DMS53 treated with DMSO at 0.1 percent for 48 hours (cell line): ENCODE measurements at regions not wholly inside any gene's neighbourhood (a gene's known extent, or its start where the extent isn't known, plus 50 kb on each side); places are given as distances from the start of the nearest gene placed in this dataset.

Experiments used
- DNase-seq: peaks from one replicate; lab custom pipeline; 2025; ENCODE audit not compliant: unreplicated experiment; lab: John Stamatoyannopoulos, UW

DNA sequence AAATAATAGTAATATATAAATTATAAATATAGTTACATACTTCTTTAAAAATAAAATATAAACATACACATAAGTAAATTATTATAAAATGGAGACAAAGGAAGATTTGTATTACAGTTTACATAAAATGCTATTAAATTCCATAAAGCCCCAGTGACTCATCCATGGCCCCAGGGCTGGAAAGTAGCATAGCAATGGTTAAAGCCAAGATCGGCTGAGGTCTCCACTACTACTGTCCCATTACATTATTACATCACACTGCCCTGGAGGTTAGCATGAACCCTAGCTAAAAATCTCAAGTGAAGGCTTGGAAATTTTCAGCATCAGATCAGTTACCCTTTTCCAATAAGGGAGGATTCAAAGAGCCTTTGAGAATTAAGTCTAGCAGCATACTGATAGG is 936.2 kb downstream of the DSC3 start:
- no peak for DNase-seq

DNA sequence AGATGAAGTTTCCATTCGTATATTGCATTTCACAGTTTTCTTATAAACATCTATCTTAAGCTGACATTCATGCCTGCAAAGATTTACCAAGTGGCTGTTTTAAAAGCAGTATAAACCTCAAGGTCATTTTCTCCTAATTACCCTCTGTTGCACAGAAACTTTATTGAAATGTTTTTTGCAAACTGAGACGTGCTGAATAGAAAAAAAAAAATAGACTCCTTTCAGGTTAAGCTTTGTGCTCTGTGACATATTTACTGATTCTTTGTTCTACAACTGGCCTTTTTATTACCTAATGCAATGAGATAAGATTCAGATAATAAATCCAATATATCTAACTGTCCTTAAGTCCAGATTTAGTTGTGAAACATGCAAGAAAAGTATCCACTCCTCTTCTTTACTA is 938.7 kb downstream of the DSC3 start:
- no peak for DNase-seq

DNA sequence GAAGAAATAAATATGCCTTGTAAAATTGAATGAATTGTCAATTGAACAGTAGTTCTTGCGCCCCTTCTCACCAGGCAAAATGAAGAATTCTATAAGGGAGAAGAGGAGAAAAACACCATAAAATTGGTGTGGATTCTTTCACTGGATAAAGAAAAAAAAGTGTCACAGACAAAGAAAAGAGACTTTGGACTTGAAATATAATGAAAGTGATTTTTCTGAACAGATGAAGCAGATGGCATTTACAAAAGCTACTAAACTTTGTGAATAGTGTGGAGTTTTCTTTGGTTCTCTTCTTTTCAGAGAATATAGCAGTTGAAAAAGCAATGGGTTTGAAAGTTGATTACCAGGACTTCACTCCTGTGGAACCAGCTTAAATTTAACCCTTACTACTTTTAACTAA is 945.7 kb downstream of the DSC3 start:
- no peak for DNase-seq

- DNase-seq: no peak
Measured at GRCh38 chr18:30094556-30094955, 948.0 kb downstream of the DSC3 start.

DNA sequence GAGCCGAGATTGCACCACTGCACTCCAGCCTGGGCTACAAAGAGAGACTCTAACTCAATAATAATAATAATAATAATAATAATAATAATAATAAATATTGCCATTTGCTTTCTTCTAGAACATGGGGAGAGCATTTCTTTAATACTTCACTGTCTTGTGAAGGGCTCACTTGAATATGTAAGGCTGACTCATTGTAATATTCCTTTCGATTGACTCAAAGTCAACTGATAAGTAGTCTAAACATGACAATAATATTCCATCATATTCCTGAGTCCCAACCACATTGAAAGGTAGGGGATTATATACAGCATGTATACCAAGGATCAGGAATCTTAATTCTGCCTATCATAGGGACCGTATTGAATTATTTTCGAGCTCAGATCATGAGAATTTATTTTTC is 949.2 kb downstream of the DSC3 start:
- DNase-seq: no peak

DNA sequence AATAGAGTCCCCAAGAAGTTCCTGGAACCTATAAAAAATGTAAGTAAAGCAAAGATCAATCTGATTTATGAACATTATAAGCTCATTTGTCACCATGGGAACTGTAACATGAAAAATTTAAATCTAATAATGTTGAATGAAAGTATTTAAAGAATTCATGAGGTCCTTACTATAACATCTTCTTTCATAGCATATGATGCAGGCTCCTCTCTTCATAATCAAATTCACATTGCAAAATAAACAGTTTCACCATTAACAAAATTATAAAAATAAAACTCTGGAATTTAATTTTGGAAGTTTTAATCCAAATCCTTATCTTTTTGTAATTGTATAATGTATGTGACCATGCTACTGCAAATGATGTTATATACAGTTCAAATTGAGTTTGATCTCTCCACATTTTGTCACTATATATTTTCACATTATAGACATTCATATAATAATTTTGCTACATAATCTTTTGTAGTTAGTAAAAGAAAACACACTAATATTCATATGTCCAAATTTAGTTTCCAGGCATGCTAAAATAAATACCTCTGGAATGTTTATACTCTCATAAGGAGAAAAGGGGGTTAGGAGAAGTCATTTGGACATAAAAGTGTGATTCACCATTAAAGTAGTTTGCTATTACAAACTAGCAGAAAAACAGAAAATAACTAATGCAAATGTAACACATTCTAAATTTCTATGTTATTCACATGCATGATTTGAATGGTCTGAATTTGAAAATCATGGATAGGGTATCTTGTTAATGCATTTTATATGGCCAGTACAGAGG is 954.1 kb downstream of the DSC3 start:
- DNase-seq: no peak

- DNase-seq: no peak
Measured at GRCh38 chr18:30086351-30086750, 956.2 kb downstream of the DSC3 start.

DNA sequence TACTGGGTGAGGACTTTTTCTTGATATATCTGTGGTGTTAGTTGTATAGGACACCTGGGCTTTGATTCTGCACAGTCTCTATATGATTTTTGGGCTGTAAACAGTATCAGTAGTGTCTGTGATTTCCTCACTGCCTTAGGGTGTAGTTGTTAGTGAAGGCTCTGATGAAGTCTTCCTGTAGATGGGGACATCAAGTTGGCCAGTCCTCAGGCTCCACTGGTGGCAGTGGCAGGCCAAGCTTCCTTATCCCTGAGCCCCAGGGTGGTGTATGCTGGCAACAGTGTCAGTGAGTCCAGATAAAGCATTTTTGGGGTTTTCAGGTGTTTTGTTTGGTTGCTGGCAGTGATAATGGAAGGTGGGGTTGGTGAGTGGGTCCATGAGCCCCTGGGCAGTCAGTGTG is 961.4 kb downstream of the DSC3 start:
- no peak for DNase-seq

GRCh38 chr18:30072609-30073385 is 969.7 kb downstream of the DSC3 start:
- no peak for DNase-seq

- DNase-seq: no peak
Measured at GRCh38 chr18:30066288-30066687, 976.3 kb downstream of the DSC3 start.

GRCh38 chr18:30057398-30057797 is 985.1 kb downstream of the DSC3 start:
- DNase-seq: no peak

GRCh38 chr18:30056528-30056927 is 986.0 kb downstream of the DSC3 start:
- DNase-seq: no peak

DNA sequence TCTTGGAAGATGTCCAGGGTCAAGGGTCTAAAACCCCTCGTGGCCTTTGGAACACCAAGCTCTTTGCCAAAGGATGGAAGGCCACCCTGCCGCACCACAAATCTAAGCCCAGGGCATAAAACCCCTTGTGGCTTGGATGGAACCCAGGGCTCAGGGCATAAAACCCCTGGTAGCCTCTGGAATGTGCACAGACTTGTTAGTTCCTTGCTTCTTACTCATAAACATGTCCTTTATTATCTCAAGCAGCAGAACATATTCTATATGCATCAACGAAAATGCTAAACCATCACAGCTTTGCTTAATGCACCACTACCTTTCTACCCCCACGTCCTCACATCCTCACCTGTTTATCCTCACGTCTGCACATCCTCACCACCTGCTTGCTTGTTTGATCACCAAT is 998.0 kb downstream of the DSC3 start:
- DNase-seq: no peak

- no peak for DNase-seq
Measured at GRCh38 chr18:30039201-30039600, 1003.3 kb downstream of the DSC3 start.

- DNase-seq: no peak
Measured at GRCh38 chr18:30034818-30035217, 1007.7 kb downstream of the DSC3 start.

DNA sequence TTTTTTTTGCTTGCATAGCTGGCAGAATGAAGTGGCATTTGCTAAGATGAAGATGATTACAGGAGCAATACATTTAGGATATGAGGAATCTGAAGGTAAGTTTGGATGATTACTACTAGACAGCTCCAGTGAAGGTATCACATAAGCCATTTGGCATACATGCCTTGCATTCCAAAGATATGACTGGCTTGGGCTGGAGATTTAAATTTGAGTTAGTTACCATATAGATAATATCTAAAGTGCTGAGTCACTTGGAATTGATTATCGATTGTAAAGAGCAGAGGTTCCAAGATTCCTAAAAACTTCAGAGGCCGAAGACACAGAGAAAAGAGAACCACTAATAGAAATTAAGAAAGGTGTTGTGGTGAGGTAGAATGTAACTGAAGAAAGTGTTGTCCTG is 1026.4 kb downstream of the DSC3 start:
- DNase-seq: no peak

DNA sequence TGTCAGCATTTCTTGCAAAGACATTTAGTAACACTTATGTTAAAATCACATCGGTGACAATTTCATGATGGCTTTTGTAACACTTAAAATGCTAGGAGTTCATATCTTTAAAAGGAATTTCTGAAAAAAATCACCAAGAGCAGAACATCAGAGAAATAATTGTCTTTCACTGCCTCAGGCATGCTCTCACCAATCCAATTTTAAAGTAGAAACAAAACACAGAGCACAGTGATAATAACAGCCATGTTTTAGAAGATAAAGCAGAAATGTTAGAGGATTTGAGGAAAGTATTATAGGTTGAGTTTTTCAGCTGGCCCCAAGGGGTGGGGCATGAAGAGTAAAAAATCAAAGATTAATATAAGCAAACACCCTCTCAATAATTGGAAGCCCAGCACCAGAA is 1037.6 kb downstream of the DSC3 start:
- no peak for DNase-seq

DNA sequence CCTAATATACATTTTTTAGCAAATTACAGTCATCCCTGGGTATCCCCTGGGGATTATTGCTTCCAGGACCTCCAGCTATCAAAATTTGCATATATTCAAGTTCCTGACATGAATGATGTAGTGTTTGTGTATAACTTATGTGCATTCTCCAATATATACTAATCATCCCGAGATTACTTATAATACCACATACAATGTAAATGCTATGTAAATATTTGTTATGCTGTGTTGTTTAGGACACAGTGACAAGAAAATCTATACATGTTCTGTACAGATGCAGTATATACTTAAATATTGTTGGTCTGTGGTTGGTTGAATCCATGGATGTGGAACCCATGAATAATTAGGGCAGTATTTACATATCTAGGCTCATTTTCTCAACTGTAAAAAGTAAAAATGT is 1060.3 kb downstream of the DSC3 start:
- no peak for DNase-seq

DNA sequence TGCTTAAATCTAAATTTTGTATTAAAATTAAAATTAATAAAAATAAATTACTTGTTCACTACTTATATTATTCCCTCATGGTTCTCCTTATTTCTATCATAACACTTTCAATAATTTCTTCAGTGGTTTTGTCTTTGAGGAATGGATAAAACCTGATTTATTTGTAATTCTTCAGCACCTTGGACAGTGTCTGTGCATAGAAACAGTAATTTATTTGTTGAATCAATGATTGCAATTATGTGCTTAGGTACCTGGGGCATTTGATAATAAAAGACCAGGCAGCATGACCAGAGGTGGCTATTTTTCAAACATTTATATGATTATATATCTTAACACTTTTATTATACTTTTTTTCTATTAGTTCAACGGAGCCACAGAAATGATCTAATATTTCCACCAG is 1062.7 kb downstream of the DSC3 start:
- DNase-seq: no peak

- no peak for DNase-seq
Measured at GRCh38 chr18:29969876-29970275, 1072.7 kb downstream of the DSC3 start.

DNA sequence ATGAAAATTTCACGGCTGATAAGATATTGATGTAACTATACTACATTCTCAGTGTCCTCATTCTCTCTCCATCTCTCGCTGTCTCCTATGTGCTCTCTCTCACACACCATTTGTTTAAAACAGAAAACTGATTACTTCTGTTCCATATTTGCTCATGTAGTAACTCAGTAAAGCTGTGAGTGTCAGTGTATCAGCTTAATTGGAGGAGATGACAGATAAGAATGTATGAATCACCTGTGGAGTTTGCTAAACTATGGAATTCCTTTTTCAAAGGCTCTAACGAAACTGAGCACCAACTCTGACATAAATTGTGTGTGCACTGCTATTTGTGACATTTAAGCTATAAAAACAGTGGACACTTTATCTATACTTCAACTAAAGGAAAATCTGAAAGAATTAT is 1080.0 kb downstream of the DSC3 start:
- no peak for DNase-seq

GRCh38 chr18:29960539-29960938 is 1082.0 kb downstream of the DSC3 start:
- no peak for DNase-seq

DNA sequence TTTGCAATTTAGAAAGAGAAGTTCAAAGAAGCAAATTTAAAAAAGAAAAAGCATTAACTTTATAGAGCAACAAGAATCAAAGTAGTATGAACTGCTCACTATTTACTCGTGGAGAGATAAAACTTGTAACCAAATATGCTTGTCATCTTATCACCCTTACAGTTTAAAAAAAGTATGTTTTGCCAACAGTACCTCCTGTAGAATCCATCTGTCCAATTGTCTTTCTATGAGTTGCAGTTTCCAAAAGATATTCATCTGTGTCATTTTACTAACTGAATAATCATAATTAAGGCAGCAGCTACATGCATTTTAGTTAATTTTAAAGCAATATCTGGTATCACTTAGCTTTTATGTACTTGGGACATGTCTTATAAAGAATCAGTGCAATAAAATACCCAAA is 1112.3 kb downstream of the DSC3 start:
- no peak for DNase-seq
